IMR-90 (cell line): ENCODE measurements at regions not wholly inside any gene's neighbourhood (a gene's known extent, or its start where the extent isn't known, plus 50 kb on each side); places are given as distances from the start of the nearest gene placed in this dataset.

Experiments used
- ATAC-seq: fragments of 200-7000 bp; cut with Tn5 transposase; 2 replicates; pipeline ENCODE4 v1.9.1; 2020; ENCODE audit warnings: low read depth, mild to moderate bottlenecking, moderate library complexity
- BruUV-seq: library from RNA; stranded (reverse); fragments of 400-500 nt; replicated peaks from 2 replicates; lab custom pipeline; 2021; lab: Mats Ljungman, UMichigan
- CTCF ChIA-PET: fragments of 300-600 bp; formaldehyde crosslinking; extraction: SDS; loops from one replicate; lab custom pipeline; 2021; ENCODE audit warnings: antibody characterized with exemption; lab: Yijun Ruan, JAX
- POLR2A ChIA-PET: fragments of 300-600 bp; sonication (Branson Sonifier 250); formaldehyde crosslinking; loops from one replicate; lab custom pipeline; 2022; ENCODE audit warnings: antibody characterized with exemption; ENCODE audit not compliant: unreplicated experiment; lab: Charles Lee
- DNase-seq: peaks from one replicate; pipeline ENCODE4 v3.0.0; 2013
- H2AFZ ChIP-seq: replicated peaks from 2 replicates; pipeline ENCODE3; 2013; ENCODE audit warnings: low read length, mild to moderate bottlenecking; ENCODE audit not compliant: poor library complexity
- H2AK5ac ChIP-seq: 2 replicates; pipeline ENCODE4 v1.6.1; 2013; ENCODE audit warnings: low read depth, low read length, inconsistent platforms
- H2AK9ac ChIP-seq: replicated peaks from 2 replicates; pipeline ENCODE3; 2013; ENCODE audit warnings: mild to moderate bottlenecking, low read depth, low read length, moderate library complexity; ENCODE audit not compliant: poor library complexity
- H2BK120ac ChIP-seq: 2 replicates; pipeline ENCODE4 v1.6.1; 2013; ENCODE audit warnings: low read depth, low read length, inconsistent platforms
- H2BK15ac ChIP-seq: 3 replicates; pipeline ENCODE4 v1.6.1; 2013; ENCODE audit warnings: low read depth, low read length, inconsistent platforms
- H2BK20ac ChIP-seq: 2 replicates; pipeline ENCODE4 v1.6.1; 2013; ENCODE audit warnings: low read depth, mild to moderate bottlenecking, inconsistent platforms, low read length, moderate library complexity
- H2BK5ac ChIP-seq: 2 replicates; pipeline ENCODE4 v1.6.1; 2013; ENCODE audit warnings: mild to moderate bottlenecking, low read depth, low read length, inconsistent platforms; ENCODE audit not compliant: poor library complexity, severe bottlenecking
- H3K14ac ChIP-seq: replicated peaks from 2 replicates; pipeline ENCODE4 v1.6.1; 2013; ENCODE audit warnings: low read depth, low read length, inconsistent platforms
- H3K18ac ChIP-seq: 2 replicates; pipeline ENCODE4 v1.6.1; 2013; ENCODE audit warnings: low read depth, low read length, control low read depth
- H3K23ac ChIP-seq: 2 replicates; pipeline ENCODE4 v1.6.1; 2013; ENCODE audit warnings: low read depth, low read length, inconsistent platforms
- H3K27ac ChIP-seq: 2 replicates; pipeline ENCODE4 v1.5.1; 2013; ENCODE audit warnings: mild to moderate bottlenecking, control low read depth, low read length; ENCODE audit not compliant: insufficient read depth
- H3K27me3 ChIP-seq: 2 replicates; pipeline ENCODE4 v1.6.1; 2013; ENCODE audit warnings: low read length; ENCODE audit not compliant: control insufficient read depth, insufficient read depth
- H3K36me3 ChIP-seq: 2 replicates; pipeline ENCODE4 v1.6.1; 2013; ENCODE audit warnings: low read length, mixed read lengths; ENCODE audit not compliant: control insufficient read depth, insufficient read depth
- H3K4ac ChIP-seq: 2 replicates; pipeline ENCODE4 v1.6.1; 2013; ENCODE audit warnings: low read depth, low read length, inconsistent platforms
- H3K4me1 ChIP-seq: 2 replicates; pipeline ENCODE4 v1.6.1; 2013; ENCODE audit warnings: low read length, mixed read lengths; ENCODE audit not compliant: control insufficient read depth, insufficient read depth
- H3K4me2 ChIP-seq: 2 replicates; pipeline ENCODE4 v1.6.1; 2013; ENCODE audit warnings: low read depth, mild to moderate bottlenecking, control low read depth, low read length, moderate library complexity
- H3K4me3 ChIP-seq: 2 replicates; pipeline ENCODE4 v1.5.1; 2013; ENCODE audit warnings: low read depth, mild to moderate bottlenecking, control low read depth, low read length, moderate library complexity; ENCODE audit not compliant: insufficient read depth
- H3K56ac ChIP-seq: 2 replicates; pipeline ENCODE4 v1.6.1; 2013; ENCODE audit warnings: low read length, inconsistent platforms; ENCODE audit not compliant: insufficient read depth; ENCODE audit errors: extremely low read depth
- H3K79me1 ChIP-seq, 2 experiments: 2 replicates each; pipeline ENCODE4 v1.6.1; 2013; ENCODE audit warnings: low read length in 2 of 2, inconsistent platforms in 1 of 2, low read depth in 1 of 2
- H3K9ac ChIP-seq: 2 replicates; pipeline ENCODE4 v1.6.1; 2013; ENCODE audit warnings: low read depth, low read length, control low read depth
- H3K9me1 ChIP-seq: 2 replicates; pipeline ENCODE4 v1.6.1; 2013; ENCODE audit warnings: low read length, inconsistent platforms; ENCODE audit not compliant: insufficient read depth
- H3K9me3 ChIP-seq: 2 replicates; pipeline ENCODE4 v1.6.1; 2013; ENCODE audit warnings: low read length; ENCODE audit not compliant: control insufficient read depth, insufficient read depth
- H4K20me1 ChIP-seq: 2 replicates; pipeline ENCODE4 v1.6.1; 2013; ENCODE audit warnings: low read length, inconsistent platforms; ENCODE audit not compliant: insufficient read depth
- H4K5ac ChIP-seq: 2 replicates; pipeline ENCODE4 v1.6.1; 2013; ENCODE audit warnings: mild to moderate bottlenecking, low read depth, low read length, control low read depth
- H4K8ac ChIP-seq, 2 experiments: 2 replicates each; pipeline ENCODE4 v1.6.1; 2013; ENCODE audit warnings: low read depth in 2 of 2, low read length in 2 of 2, control low read depth in 1 of 2, inconsistent platforms in 1 of 2
- H4K91ac ChIP-seq: 2 replicates; pipeline ENCODE4 v1.6.1; 2013; ENCODE audit warnings: low read depth, low read length, inconsistent platforms; ENCODE audit not compliant: insufficient read depth
- FOS ChIP-seq: fragments of 150-350 bp; IDR thresholded peaks from 2 replicates; pipeline ENCODE4 v1.6.1; 2016; ENCODE audit warnings: low read depth, low read length
- MAFK ChIP-seq: IDR thresholded peaks from 2 replicates; pipeline ENCODE4 v1.6.1; 2012; ENCODE audit warnings: low read depth, low read length, improper control_type of control experiment
- MXI1 ChIP-seq: IDR thresholded peaks from 2 replicates; pipeline ENCODE4 v1.6.1; 2012; ENCODE audit warnings: low read depth, mild to moderate bottlenecking, low read length, moderate library complexity, borderline replicate concordance
- RAD21 ChIP-seq: IDR thresholded peaks from 2 replicates; pipeline ENCODE4 v1.6.1; 2012; ENCODE audit warnings: low read length, improper control_type of control experiment
- SMC3 ChIP-seq: fragments of 150-350 bp; IDR thresholded peaks from 2 replicates; pipeline ENCODE4 v1.6.1; 2016; ENCODE audit warnings: low read depth, mild to moderate bottlenecking, antibody characterized with exemption, low read length, moderate library complexity
- whole genome bisulfite sequencing, 2 experiments: methylation state at CpG; one replicate each; pipeline versions ENCODE4 v1.1.5 to v1.1.7; 2013; ENCODE audit warnings: missing lambda C conversion rate in 2 of 2; ENCODE audit not compliant: insufficient read length in 1 of 2; ENCODE audit errors: extremely low coverage in 2 of 2; 5-methylcytosine and 5-hydroxymethylcytosine counted together
- dilution Hi-C: fragments of 300-500 bp; cut with HindIII; formaldehyde crosslinking; loops from one replicate; pipeline ENCODE4 v1.14.3; 2018; ENCODE audit warnings: low sequenced_read_pairs; ENCODE audit not compliant: unreplicated experiment
- in situ Hi-C: fragments of 300-500 bp; cut with MboI; formaldehyde crosslinking; loops from 3 replicates; pipeline ENCODE4 v1.14.3; 2019; ENCODE audit warnings: low sequenced_read_pairs, inconsistent platforms, mixed read lengths
- intact Hi-C: fragments of 100-400 bp; cut with micrococcal nuclease; formaldehyde crosslinking; loops from 2 replicates; pipeline ENCODE4 v1.10.0; 2022
- TF ChIP-seq, protein P1 (sequence below): conservative IDR thresholded peaks from 2 replicates; pipeline ENCODE4 v1.5.1; 2012; ENCODE audit warnings: mild to moderate bottlenecking, low read depth, low read length, improper control_type of control experiment

DNA sequence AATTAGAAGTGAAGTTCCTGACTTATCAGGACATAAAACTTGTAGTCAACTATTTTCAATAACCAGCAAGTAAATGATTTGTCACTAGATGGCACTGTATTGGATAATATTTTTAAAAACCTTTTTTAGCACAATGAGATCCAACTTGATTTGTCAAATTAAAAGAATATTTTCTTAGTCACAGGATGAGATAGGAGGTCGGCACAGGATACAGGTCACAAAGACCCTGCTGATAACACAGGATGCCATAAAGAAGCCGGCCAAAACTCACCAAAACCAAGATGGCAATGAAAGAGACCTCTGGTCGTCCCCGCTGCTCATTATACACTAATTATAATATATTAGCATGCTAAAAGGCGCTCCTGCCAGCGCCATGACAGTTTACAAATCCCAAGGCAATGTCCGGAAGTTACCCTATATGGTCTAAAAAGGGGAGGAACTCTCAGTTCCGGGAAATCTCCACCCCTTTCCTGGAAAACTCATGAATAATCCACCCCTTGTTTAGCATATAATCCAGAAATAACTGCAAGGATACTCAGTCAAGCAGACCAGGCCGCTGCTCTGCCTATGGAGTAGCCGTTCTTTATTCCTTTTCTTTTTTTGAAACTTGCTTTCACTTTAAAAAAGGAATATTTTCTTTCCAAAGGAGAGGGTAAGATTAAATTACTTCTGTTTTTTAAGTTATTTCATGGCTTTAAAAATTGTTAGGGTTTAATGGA, 255.7 kb upstream of the MKLN1 start:
- Histone ChIP-seq H3K27me3 (no peaks in the 10 kb centered on the region), H3K9me1 (peaks cover 8% of the 10 kb centered on the region), H3K23ac (no peak overlapping the region), H3K27ac (no peak overlapping the region), H2BK5ac (no peak overlapping the region), H3K79me1 (peaks cover 22 to 66% of the 10 kb centered on the region in 2 experiments), H4K20me1 (peaks cover 38% of the 10 kb centered on the region; the same call in 1 of the 2 replicates), H2BK120ac (no peak overlapping the region), H3K36me3 (peaks cover 8% of the 10 kb centered on the region; the same call in 1 of the 2 replicates), H2AK5ac (no peak overlapping the region), H2AK9ac (no peak overlapping the region), H3K9ac (no peak overlapping the region), H2AFZ (no peak overlapping the region), H3K4ac (no peak overlapping the region), H3K9me3 (no peaks in the 10 kb centered on the region), H2BK20ac (peak overlapping the region; percentile 26; the same call in 1 of the 2 replicates), H3K56ac (no peak overlapping the region), H3K18ac (no peak overlapping the region), H2BK15ac (no peak overlapping the region), H4K8ac (peak overlapping the region in 1 of 2 experiments; percentile 30; a peak in 1 of 4 replicates), H3K4me1 (peaks cover 19% of the 10 kb centered on the region), H3K14ac (no peak overlapping the region), H4K5ac (no peak overlapping the region), H3K4me2 (no peak overlapping the region), H4K91ac (no peak overlapping the region), H3K4me3 (no peak overlapping the region)
- BruUV-seq: no TSS peak
- POLR2A ChIA-PET: no interaction called here
- WGBS, 2 experiments: no CpG with 5 or more reads among the region's 10 CpGs
- dilution Hi-C loops: no loop called here
- TF ChIP-seq MAFK: no peak
- TF ChIP-seq RAD21: peak; percentile 27; the same call in 1 of the 2 replicates
- peak; percentile 33; the same call in 1 of the 2 replicates for TF ChIP-seq SMC3
- TF ChIP-seq, protein P1, sequence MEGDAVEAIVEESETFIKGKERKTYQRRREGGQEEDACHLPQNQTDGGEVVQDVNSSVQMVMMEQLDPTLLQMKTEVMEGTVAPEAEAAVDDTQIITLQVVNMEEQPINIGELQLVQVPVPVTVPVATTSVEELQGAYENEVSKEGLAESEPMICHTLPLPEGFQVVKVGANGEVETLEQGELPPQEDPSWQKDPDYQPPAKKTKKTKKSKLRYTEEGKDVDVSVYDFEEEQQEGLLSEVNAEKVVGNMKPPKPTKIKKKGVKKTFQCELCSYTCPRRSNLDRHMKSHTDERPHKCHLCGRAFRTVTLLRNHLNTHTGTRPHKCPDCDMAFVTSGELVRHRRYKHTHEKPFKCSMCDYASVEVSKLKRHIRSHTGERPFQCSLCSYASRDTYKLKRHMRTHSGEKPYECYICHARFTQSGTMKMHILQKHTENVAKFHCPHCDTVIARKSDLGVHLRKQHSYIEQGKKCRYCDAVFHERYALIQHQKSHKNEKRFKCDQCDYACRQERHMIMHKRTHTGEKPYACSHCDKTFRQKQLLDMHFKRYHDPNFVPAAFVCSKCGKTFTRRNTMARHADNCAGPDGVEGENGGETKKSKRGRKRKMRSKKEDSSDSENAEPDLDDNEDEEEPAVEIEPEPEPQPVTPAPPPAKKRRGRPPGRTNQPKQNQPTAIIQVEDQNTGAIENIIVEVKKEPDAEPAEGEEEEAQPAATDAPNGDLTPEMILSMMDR: peak; percentile 46
- no peak for TF ChIP-seq MXI1
- TF ChIP-seq FOS: no peak
- intact Hi-C loops: no loop called here
- ATAC-seq (no peak), DNase-seq (peak; percentile 38)
- in situ Hi-C loops: loop anchor here (10.0 kb wide), 1 partner anchor 353 kb away; no protein-coding TSS in a partner anchor
- CTCF ChIA-PET: interaction anchor here (0.5 kb wide), 1 partner anchor 218 kb away, joined by 3 read pairs; no protein-coding TSS in a partner anchor
